HEK293 (cell line): ENCODE measurements at regions not wholly inside any gene's neighbourhood (a gene's known extent, or its start where the extent isn't known, plus 50 kb on each side); places are given as distances from the start of the nearest gene placed in this dataset.

ENCODE experiments used
- CTCF ChIP-seq: fragments of 450-650 bp; formaldehyde crosslinking; IDR thresholded peaks from 2 replicates; pipeline ENCODE4 v1.5.1; 2016; ENCODE audit warnings: missing biosample characterization, missing genetic modification characterization
- PRDM1 ChIP-seq: fragments of 450-650 bp; formaldehyde crosslinking; IDR thresholded peaks from 2 replicates; pipeline ENCODE4; 2016; ENCODE audit warnings: missing biosample characterization, missing genetic modification characterization
- SP2 ChIP-seq: fragments of 450-650 bp; formaldehyde crosslinking; IDR thresholded peaks from 2 replicates; pipeline ENCODE4 v1.5.1; 2016; ENCODE audit warnings: missing biosample characterization, missing genetic modification characterization
- ZFP41 ChIP-seq: fragments of 450-650 bp; formaldehyde crosslinking; IDR thresholded peaks from 2 replicates; pipeline ENCODE4 v1.5.1; 2016; ENCODE audit warnings: missing biosample characterization, missing genetic modification characterization, borderline replicate concordance
- ZNF423 ChIP-seq: fragments of 450-650 bp; formaldehyde crosslinking; IDR thresholded peaks from 2 replicates; pipeline ENCODE4 v1.5.1; 2016; ENCODE audit warnings: missing biosample characterization, missing genetic modification characterization

DNA sequence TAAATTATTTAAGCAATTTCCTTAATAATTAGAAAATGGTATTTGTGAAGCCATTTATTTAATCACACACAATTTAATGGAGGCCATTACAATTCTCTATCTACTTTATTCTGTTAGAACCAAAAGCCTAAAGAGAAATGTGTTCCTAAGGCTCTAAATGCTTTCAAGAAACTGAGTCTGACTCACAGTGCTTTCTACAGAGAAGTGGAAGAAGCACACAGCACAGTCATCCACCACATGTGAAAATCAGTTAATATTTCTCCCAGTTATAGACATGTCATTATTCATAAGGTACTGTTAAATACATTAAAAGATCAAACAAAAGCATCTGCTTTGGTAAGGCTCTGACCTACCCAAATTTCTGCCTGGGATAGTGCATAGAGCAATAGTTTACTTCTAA, 214.4 kb downstream of the ALDH8A1 start:
- TF ChIP-seq CTCF (tag by site-specific recombination) (no peak), ZNF423 (no peak), ZFP41 (tag by site-specific recombination) (no peak), PRDM1 (tag by site-specific recombination) (no peak), SP2 (no peak)
